GM12872 (cell line): ENCODE measurements at regions not wholly inside any gene's neighbourhood (a gene's known extent, or its start where the extent isn't known, plus 50 kb on each side); places are given as distances from the start of the nearest gene placed in this dataset.

Source experiments
- TF ChIP-seq, protein P1 (sequence below): IDR thresholded peaks from 3 replicates; pipeline ENCODE4 v1.5.1; 2011; ENCODE audit warnings: low read depth, mild to moderate bottlenecking, low read length, moderate library complexity; ENCODE audit not compliant: insufficient read depth

DNA sequence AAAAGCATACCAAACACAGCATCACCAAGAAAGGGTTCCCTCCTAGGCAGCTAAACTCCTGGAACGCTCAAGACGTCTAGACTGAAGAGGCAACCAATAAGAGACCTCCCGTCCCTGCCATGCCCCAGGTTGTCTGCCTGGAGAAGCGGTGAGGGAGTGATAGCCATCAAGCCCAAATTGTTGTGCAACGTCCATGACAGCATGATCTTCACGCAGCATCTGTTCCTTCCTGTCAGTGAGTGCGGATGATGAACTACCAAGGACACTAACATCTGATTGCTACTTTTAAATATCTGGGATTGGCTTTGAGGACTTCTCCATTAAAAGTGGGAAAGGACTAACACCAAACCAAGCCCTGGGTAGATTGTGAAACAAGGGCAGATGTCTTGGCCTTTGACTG is 149.7 kb downstream of the TXNL1 start:
- TF ChIP-seq, protein P1, sequence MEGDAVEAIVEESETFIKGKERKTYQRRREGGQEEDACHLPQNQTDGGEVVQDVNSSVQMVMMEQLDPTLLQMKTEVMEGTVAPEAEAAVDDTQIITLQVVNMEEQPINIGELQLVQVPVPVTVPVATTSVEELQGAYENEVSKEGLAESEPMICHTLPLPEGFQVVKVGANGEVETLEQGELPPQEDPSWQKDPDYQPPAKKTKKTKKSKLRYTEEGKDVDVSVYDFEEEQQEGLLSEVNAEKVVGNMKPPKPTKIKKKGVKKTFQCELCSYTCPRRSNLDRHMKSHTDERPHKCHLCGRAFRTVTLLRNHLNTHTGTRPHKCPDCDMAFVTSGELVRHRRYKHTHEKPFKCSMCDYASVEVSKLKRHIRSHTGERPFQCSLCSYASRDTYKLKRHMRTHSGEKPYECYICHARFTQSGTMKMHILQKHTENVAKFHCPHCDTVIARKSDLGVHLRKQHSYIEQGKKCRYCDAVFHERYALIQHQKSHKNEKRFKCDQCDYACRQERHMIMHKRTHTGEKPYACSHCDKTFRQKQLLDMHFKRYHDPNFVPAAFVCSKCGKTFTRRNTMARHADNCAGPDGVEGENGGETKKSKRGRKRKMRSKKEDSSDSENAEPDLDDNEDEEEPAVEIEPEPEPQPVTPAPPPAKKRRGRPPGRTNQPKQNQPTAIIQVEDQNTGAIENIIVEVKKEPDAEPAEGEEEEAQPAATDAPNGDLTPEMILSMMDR, result no peak

DNA sequence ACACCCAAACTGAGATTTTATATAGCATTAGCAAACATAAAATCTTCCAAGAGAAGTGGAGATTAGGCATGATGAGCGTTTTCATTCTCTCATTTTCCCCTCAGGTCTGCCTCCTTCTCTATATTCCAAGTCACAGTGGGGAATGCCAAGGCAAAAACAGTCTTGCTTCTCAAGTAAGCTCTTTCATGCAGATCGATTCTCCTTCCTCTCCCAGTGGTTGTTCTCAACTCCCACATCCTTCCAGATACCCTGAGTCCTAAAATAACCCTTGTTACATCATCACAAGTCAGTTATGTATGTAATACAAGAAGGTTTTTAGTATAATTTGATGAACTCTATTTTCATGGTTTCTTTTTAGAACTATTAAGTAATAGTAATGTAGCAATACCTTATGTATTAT is 150.6 kb downstream of the TXNL1 start:
- TF ChIP-seq, protein P1, result no peak

DNA sequence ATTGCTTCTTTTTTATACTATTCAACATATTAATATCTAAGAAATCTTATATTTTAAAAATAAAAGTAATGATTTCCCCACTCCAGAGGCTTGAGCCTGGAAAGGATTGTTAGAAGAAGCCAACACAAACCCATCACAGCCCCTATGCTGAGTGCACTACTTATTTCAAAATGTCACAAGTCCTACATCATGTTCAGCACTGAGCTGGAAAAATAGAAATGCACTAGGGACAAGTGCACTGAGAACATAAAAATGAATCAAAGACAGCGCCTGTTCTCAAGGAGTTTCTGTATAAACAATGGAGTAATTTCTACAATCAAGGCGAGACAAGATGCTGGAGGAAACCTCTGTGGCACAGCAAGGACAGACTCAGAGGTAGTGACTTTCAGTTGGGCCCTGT is 155.0 kb downstream of the TXNL1 start:
- TF ChIP-seq, protein P1, result no peak

DNA sequence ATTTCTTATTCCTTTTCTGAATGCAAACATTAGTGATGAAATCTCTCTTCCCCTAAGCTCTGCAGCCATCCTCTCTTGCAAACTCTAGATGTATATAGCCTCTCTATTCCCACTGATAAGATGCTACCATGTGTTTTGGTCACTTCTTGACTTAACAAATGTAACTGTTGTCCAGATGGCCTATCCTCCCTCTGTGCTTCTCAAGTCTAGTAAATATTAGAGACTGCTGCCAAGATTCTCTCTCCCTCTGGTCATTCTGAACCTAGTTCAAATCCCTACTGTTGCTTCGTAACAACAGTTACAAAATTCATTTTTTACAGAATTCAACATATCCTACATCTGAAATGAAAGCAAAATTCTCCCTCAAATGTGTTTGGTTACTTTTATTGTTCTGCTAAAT is 156.6 kb downstream of the TXNL1 start:
- TF ChIP-seq, protein P1, result no peak

DNA sequence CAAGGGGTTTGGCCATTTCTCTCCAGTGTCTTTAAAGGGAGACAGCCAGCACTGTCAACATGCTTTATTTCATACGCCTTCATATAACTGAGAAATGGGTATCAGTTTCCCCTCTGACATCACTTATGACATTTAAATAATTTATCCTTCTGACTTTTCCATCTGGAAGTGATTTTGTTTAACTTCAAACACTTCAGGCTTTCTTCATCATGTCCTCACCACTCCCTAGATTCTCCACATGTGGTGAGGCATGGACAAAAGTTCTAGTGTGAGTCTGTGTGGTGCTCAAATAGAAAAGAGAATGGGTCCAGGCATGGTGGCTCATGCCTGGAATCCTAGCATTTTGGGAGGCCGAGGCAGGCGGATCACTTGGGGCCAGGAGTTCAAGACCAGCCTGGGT is 158.6 kb downstream of the TXNL1 start:
- TF ChIP-seq, protein P1, result no peak

DNA sequence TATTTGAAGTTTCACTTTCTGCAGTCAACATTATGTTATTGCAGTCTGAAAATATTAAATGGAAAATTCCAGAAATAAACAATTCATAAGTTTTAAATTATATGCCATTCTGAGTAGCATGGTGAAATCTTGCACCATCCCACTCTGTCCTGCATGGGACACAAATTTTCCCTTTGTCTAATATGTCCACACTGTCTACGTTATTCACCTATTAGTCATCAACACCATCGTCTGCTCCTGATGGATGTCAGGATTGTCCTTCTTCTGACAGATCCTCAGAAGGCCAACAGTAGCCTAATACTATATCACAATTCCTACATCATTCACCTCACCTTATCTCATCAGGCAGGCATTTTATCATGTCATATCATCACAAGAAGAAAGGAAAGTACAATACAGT is 163.1 kb downstream of the TXNL1 start:
- TF ChIP-seq, protein P1, result no peak

DNA sequence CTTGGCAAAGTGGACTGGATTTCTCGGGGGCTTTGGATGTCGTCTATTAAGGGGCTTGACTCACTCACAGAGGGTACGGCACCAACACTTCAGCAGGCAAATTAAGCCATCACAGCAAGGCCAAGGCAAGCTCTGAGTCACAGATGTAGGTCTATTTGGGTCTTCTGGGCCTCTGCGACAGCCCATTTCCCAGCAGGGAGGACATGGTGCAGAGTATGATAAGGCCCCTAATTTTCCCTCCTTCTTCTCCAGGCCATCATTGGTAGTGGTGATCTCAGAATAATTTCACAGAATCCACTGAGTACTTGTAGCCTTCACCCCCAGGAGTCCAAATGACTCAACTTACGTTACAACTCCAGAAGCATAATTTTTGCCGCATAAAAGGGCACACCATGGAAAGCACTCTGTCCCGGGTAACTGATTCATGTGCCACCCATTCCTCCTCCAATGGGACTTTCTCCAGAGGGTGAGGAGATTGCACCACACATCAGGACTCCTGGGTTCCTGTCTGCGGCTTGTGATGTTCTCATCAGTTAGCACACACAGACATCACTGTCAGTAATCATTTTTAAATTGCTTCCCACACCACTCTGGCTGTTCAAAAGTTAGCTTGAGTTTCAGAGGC is 164.9 kb downstream of the TXNL1 start:
- TF ChIP-seq, protein P1, result no peak
